Panc1 (cell line): ENCODE measurements at regions not wholly inside any gene's neighbourhood (a gene's known extent, or its start where the extent isn't known, plus 50 kb on each side); places are given as distances from the start of the nearest gene placed in this dataset.

Experiments
- ATAC-seq: fragments of 200-7000 bp; cut with Tn5 transposase; 2 replicates; pipeline ENCODE4 v1.9.1; 2020; ENCODE audit warnings: mild to moderate bottlenecking, moderate library complexity
- BruUV-seq: library from RNA; stranded (reverse); fragments of 400-500 nt; replicated peaks from 2 replicates; lab custom pipeline; 2021; lab: Mats Ljungman, UMichigan
- CTCF ChIA-PET: fragments of 300-600 bp; sonication (Branson Sonifier 250); formaldehyde crosslinking; loops from one replicate; lab custom pipeline; 2022; ENCODE audit warnings: antibody characterized with exemption; lab: Charles Lee
- POLR2A ChIA-PET: fragments of 300-600 bp; sonication (Branson Sonifier 250); formaldehyde crosslinking; loops from one replicate; lab custom pipeline; 2022; ENCODE audit warnings: antibody characterized with exemption; lab: Charles Lee
- DNase-seq: peaks from one replicate; pipeline ENCODE4 v3.0.0-alpha.2; 2010; ENCODE audit warnings: low read depth, low spot score
- H3K27ac ChIP-seq: 2 replicates; pipeline ENCODE4 v1.5.1; 2011; ENCODE audit warnings: mild to moderate bottlenecking, low read length, inconsistent platforms
- H3K27me3 ChIP-seq: fragments of 200-500 bp; sonication (Bioruptor generic); 2 replicates; pipeline ENCODE4 v1.6.0; 2014; ENCODE audit warnings: low read length, inconsistent platforms; ENCODE audit not compliant: control insufficient read depth, insufficient read depth
- H3K36me3 ChIP-seq: fragments of 200-500 bp; sonication (Bioruptor generic); 2 replicates; pipeline ENCODE4 v1.5.1; 2014; ENCODE audit warnings: inconsistent platforms, mild to moderate bottlenecking, low read length, moderate library complexity; ENCODE audit not compliant: control insufficient read depth, insufficient read depth
- H3K4me1 ChIP-seq: 2 replicates; pipeline ENCODE4 v1.5.1; 2011; ENCODE audit warnings: inconsistent platforms, mild to moderate bottlenecking, low read length, moderate library complexity; ENCODE audit not compliant: control insufficient read depth, insufficient read depth
- H3K4me3 ChIP-seq, 2 experiments: 2 replicates each; pipeline ENCODE4 v1.5.1; 2011 to 2012; ENCODE audit warnings: low read depth in 2 of 2, low read length in 2 of 2, mild to moderate bottlenecking in 2 of 2, inconsistent platforms in 1 of 2, moderate library complexity in 1 of 2
- H3K9me3 ChIP-seq: fragments of 200-500 bp; sonication (Bioruptor generic); 2 replicates; pipeline ENCODE4 v1.5.1; 2014; ENCODE audit warnings: low read depth, mild to moderate bottlenecking, inconsistent platforms, low read length, moderate library complexity; ENCODE audit not compliant: control insufficient read depth, insufficient read depth
- CTCF ChIP-seq: fragments of 450-650 bp; IDR thresholded peaks from 2 replicates; pipeline ENCODE4 v1.5.1; 2017; ENCODE audit warnings: mild to moderate bottlenecking
- POLR2AphosphoS5 ChIP-seq: IDR thresholded peaks from 2 replicates; pipeline ENCODE4 v1.6.1; 2012; ENCODE audit warnings: mild to moderate bottlenecking, low read depth, low read length, moderate library complexity
- REST ChIP-seq, 2 experiments: IDR thresholded peaks; 2 replicates each; pipeline ENCODE4 v1.6.1; 2011 to 2012; ENCODE audit warnings: low read depth in 2 of 2, control low read depth in 1 of 2, low read length in 1 of 2, mild to moderate bottlenecking in 1 of 2, moderate library complexity in 1 of 2; ENCODE audit not compliant: insufficient read depth in 1 of 2
- SIN3A ChIP-seq: IDR thresholded peaks from 2 replicates; pipeline ENCODE4 v1.6.1; 2012; ENCODE audit warnings: low read depth, mild to moderate bottlenecking, low read length, moderate library complexity, borderline replicate concordance; ENCODE audit not compliant: insufficient read depth
- TCF7L2 ChIP-seq: IDR thresholded peaks from 2 replicates; pipeline ENCODE4 v1.6.1; 2011; ENCODE audit warnings: mild to moderate bottlenecking, low read depth, low read length, inconsistent platforms
- in situ Hi-C: cut with HindIII; loops from 2 replicates; pipeline ENCODE4 v1.10.0; 2016; ENCODE audit warnings: low sequenced_read_pairs, low pct_unique_long_range_greater_than_20kb
- intact Hi-C: fragments of 100-400 bp; cut with micrococcal nuclease; formaldehyde crosslinking; loops from one replicate; pipeline ENCODE4 v1.10.0; 2022; ENCODE audit not compliant: unreplicated experiment

GRCh38 chr6:100246206-100246605, 218.5 kb downstream of the SIM1 start:
- BruUV-seq, result no TSS peak
- intact Hi-C loops (no loop called here), in situ Hi-C loops (no loop called here)
- DNase-seq, result no peak
- Histone ChIP-seq H3K27ac (no peak overlapping the region), H3K27me3 (no peaks in the 10 kb centered on the region), H3K4me3 (no peak overlapping the region), H3K4me1 (no peaks in the 10 kb centered on the region), H3K36me3 (no peaks in the 10 kb centered on the region), H3K9me3 (no peaks in the 10 kb centered on the region)
- ChIA-PET CTCF (no interaction called here), POLR2A (no interaction called here)
- no peak for ATAC-seq
- TF ChIP-seq TCF7L2 (no peak), SIN3A (no peak), POLR2AphosphoS5 (no peak), CTCF (no peak), REST (IDR thresholded peaks at IDR 0.05; ENCODE audit: insufficient read depth in 1 of 2, low read depth in 2 of 2, low read length in 1 of 2) (no peak)

DNA sequence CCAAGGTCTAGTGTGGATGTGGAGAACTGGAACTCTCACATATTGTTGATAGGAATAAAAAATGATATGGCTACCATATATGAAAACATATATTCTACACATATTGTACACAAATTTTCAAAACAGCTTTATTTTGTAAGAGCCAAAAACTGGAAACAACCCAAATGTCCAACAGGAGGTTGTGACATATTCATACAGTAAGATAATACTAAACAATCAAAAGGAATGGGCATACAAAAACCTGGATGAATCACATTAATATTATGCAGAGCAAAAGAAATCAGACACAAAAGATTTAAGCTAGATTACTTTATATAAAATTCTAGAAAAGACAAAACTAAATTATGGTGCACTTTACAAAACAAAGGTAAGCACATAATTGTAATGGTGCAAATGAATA, 223.9 kb downstream of the SIM1 start:
- CTCF ChIA-PET, result no interaction called here
- BruUV-seq, result no TSS peak
- H3K4me3 ChIP-seq, result no peak overlapping the region

More for the DNA sequence above, 223.9 kb downstream of the SIM1 start:
- in situ Hi-C loops (no loop called here), intact Hi-C loops (no loop called here)
- DNase-seq (no peak), ATAC-seq (no peak)
- TF ChIP-seq CTCF (no peak), POLR2AphosphoS5 (no peak), TCF7L2 (no peak)
- Histone ChIP-seq H3K27me3 (no peaks in the 10 kb centered on the region), H3K36me3 (no peaks in the 10 kb centered on the region), H3K4me1 (no peaks in the 10 kb centered on the region), H3K9me3 (no peaks in the 10 kb centered on the region), H3K27ac (no peak overlapping the region)
- POLR2A ChIA-PET, result no interaction called here
